Activated T-helper 17 cell treated with anti-CD3 and anti-CD28 coated beads, Interleukin-2, amount 50 U/mL, for 72 hours (primary cell): ENCODE measurements at regions not wholly inside any gene's neighbourhood (a gene's known extent, or its start where the extent isn't known, plus 50 kb on each side); places are given as distances from the start of the nearest gene placed in this dataset.

ENCODE experiments used
- ATAC-seq: fragments of 150-1000 bp; cut with Tn5 transposase; replicated peaks from 2 replicates; pipeline ENCODE4 v1.10.0; 2021; ENCODE audit warnings: mild to moderate bottlenecking, moderate library complexity
- H3K27ac Mint-ChIP-seq: one replicate; pipeline ENCODE4 v1.8.0; 2022; ENCODE audit warnings: mixed read lengths
- H3K27me3 Mint-ChIP-seq: one replicate; pipeline ENCODE4 v1.8.0; 2022; ENCODE audit warnings: mixed read lengths
- H3K36me3 Mint-ChIP-seq: one replicate; pipeline ENCODE4 v1.8.0; 2022; ENCODE audit warnings: low read depth, mild to moderate bottlenecking, mixed read lengths
- H3K4me1 Mint-ChIP-seq: one replicate; pipeline ENCODE4 v1.8.0; 2022; ENCODE audit warnings: mixed read lengths
- H3K4me3 Mint-ChIP-seq: one replicate; pipeline ENCODE4 v1.8.0; 2022; ENCODE audit warnings: mild to moderate bottlenecking, mixed read lengths
- H3K9me3 Mint-ChIP-seq: one replicate; pipeline ENCODE4 v1.8.0; 2022; ENCODE audit warnings: mixed read lengths

- no peaks in the 10 kb centered on the region for H3K27me3 Mint-ChIP-seq
- ATAC-seq = no peak
- no peaks in the 10 kb centered on the region for H3K36me3 Mint-ChIP-seq
- H3K9me3 Mint-ChIP-seq = no peaks in the 10 kb centered on the region
- H3K4me3 Mint-ChIP-seq = no peak overlapping the region
- H3K27ac Mint-ChIP-seq = no peak overlapping the region
- no peaks in the 10 kb centered on the region for H3K4me1 Mint-ChIP-seq
Measured at GRCh38 chr7:411677-412312, 107.9 kb downstream of the PDGFA start.

GRCh38 chr7:412313-412710, 107.3 kb downstream of the PDGFA start:
- Mint-ChIP-seq H3K9me3 (no peaks in the 10 kb centered on the region), H3K27me3 (no peaks in the 10 kb centered on the region), H3K4me3 (no peak overlapping the region), H3K27ac (no peak overlapping the region), H3K36me3 (no peaks in the 10 kb centered on the region), H3K4me1 (no peaks in the 10 kb centered on the region)
- ATAC-seq = no peak

GRCh38 chr7:414681-415560, 104.7 kb downstream of the PDGFA start:
- ATAC-seq = no peak
- no peaks in the 10 kb centered on the region for H3K27me3 Mint-ChIP-seq
- no peaks in the 10 kb centered on the region for H3K4me1 Mint-ChIP-seq
- H3K36me3 Mint-ChIP-seq = no peaks in the 10 kb centered on the region
- no peak overlapping the region for H3K4me3 Mint-ChIP-seq
- H3K9me3 Mint-ChIP-seq = peaks cover 4% of the 10 kb centered on the region
- H3K27ac Mint-ChIP-seq = no peak overlapping the region

- Mint-ChIP-seq H3K36me3 (no peaks in the 10 kb centered on the region), H3K27ac (no peak overlapping the region), H3K27me3 (no peaks in the 10 kb centered on the region), H3K4me3 (no peak overlapping the region), H3K4me1 (no peaks in the 10 kb centered on the region), H3K9me3 (peaks cover 4% of the 10 kb centered on the region)
- ATAC-seq = no peak
Measured at GRCh38 chr7:415646-416525, 103.8 kb downstream of the PDGFA start.

- no peaks in the 10 kb centered on the region for H3K36me3 Mint-ChIP-seq
- H3K9me3 Mint-ChIP-seq = peaks cover 4% of the 10 kb centered on the region
- H3K27me3 Mint-ChIP-seq = no peaks in the 10 kb centered on the region
- no peak overlapping the region for H3K4me3 Mint-ChIP-seq
- no peak for ATAC-seq
- no peaks in the 10 kb centered on the region for H3K4me1 Mint-ChIP-seq
- H3K27ac Mint-ChIP-seq = no peak overlapping the region
Measured at GRCh38 chr7:416761-417624, 102.7 kb downstream of the PDGFA start.

- peaks cover 4% of the 10 kb centered on the region for H3K9me3 Mint-ChIP-seq
- ATAC-seq = no peak
Measured at GRCh38 chr7:417625-417889, 102.1 kb downstream of the PDGFA start.

GRCh38 chr7:417973-418601, 101.6 kb downstream of the PDGFA start:
- Mint-ChIP-seq H3K27me3 (no peaks in the 10 kb centered on the region), H3K4me1 (no peaks in the 10 kb centered on the region), H3K27ac (no peak overlapping the region), H3K36me3 (no peaks in the 10 kb centered on the region), H3K9me3 (peaks cover 4% of the 10 kb centered on the region), H3K4me3 (no peak overlapping the region)
- no peak for ATAC-seq

More at GRCh38 chr7:417625-417889, 102.1 kb downstream of the PDGFA start:
- Mint-ChIP-seq H3K27ac (no peak overlapping the region), H3K4me3 (no peak overlapping the region), H3K36me3 (no peaks in the 10 kb centered on the region), H3K27me3 (no peaks in the 10 kb centered on the region), H3K4me1 (no peaks in the 10 kb centered on the region)

- Mint-ChIP-seq H3K36me3 (no peaks in the 10 kb centered on the region), H3K27ac (no peak overlapping the region), H3K4me3 (no peak overlapping the region), H3K4me1 (no peaks in the 10 kb centered on the region), H3K9me3 (peaks cover 4% of the 10 kb centered on the region), H3K27me3 (no peaks in the 10 kb centered on the region)
- ATAC-seq = no peak
Measured at GRCh38 chr7:418636-419280, 100.9 kb downstream of the PDGFA start.

- Mint-ChIP-seq H3K27me3 (no peaks in the 10 kb centered on the region), H3K36me3 (no peaks in the 10 kb centered on the region), H3K4me1 (no peaks in the 10 kb centered on the region), H3K4me3 (no peak overlapping the region), H3K27ac (no peak overlapping the region), H3K9me3 (peaks cover 4% of the 10 kb centered on the region)
- no peak for ATAC-seq
Measured at GRCh38 chr7:420142-421093, 99.2 kb downstream of the PDGFA start.

- H3K4me3 Mint-ChIP-seq = no peak overlapping the region
- H3K27ac Mint-ChIP-seq = no peak overlapping the region
Measured at GRCh38 chr7:421136-421991, 98.3 kb downstream of the PDGFA start.

GRCh38 chr7:422191-422885, 97.3 kb downstream of the PDGFA start:
- H3K9me3 Mint-ChIP-seq = peaks cover 4% of the 10 kb centered on the region
- ATAC-seq = no peak
- H3K36me3 Mint-ChIP-seq = no peaks in the 10 kb centered on the region
- H3K4me3 Mint-ChIP-seq = no peak overlapping the region
- no peak overlapping the region for H3K27ac Mint-ChIP-seq
- H3K4me1 Mint-ChIP-seq = no peaks in the 10 kb centered on the region
- H3K27me3 Mint-ChIP-seq = no peaks in the 10 kb centered on the region

More at GRCh38 chr7:421136-421991, 98.3 kb downstream of the PDGFA start:
- Mint-ChIP-seq H3K36me3 (no peaks in the 10 kb centered on the region), H3K4me1 (no peaks in the 10 kb centered on the region), H3K27me3 (no peaks in the 10 kb centered on the region), H3K9me3 (peaks cover 4% of the 10 kb centered on the region)
- ATAC-seq = no peak
